GM19455 (cell line): ENCODE measurements at regions not wholly inside any gene's neighbourhood (a gene's known extent, or its start where the extent isn't known, plus 50 kb on each side); places are given as distances from the start of the nearest gene placed in this dataset.
"Not testable (repeated sequence)": the region's sequence is repeated elsewhere in the genome, so short reads cannot be mapped to it uniquely, and the experiment has no call there.

Source experiments
- ATAC-seq: cut with Tn5 transposase; IDR thresholded peaks from one replicate; pipeline ENCODE4 v1.9.1; 2021; ENCODE audit not compliant: unreplicated experiment

DNA sequence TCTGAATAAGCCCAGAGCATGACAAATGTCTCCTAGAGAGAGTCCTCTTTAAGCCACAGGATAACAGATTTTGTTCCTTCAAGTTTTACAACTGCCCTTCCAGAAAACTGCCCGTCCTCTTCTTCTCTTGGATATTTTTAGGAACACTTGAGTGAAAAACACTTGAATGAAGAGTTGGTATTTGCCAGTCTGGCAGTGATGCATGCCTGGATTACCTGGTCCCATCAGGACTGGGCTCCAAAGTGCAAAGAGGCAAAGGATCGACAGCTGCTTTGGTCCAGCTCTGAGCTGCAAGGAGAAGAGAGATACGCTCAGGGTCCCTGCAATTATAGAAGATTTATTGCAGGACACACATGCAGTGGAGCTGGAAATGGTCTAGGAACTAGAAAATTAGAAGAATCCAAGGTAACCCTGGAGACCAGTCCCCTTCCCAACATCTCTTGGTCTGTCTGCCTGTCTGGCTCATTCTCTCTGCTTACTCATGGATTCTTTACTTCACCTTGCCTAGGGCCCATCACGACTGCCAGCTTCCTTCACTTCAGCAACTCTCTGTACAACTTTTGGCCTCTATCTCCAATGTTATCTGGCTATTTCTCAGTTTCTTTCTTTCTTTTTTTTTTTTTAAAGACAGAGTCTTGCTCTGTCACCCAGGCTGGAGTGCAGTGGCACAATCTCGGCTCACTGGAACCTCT is 112.1 kb upstream of the SIX2 start:
- no peak for ATAC-seq

DNA sequence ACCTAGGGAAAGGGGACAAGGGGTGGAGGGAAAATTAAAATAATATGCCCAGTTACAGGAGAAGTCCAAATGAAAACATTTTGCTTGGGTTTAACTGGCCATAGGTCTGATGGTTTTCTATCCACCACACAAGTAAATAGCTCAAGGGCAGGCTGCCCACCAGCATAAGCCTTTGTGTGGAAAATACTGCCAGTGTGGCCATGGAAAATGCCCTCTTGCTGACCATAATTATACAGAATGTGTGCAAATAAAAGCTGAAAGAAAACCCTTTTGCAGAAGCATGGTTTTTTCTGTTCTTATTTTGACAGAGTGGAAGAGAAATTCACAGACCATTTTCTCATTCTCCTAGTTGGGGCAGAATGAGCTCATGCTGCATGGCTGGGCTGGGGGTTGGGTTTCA is 111.3 kb upstream of the SIX2 start:
- ATAC-seq: no peak

DNA sequence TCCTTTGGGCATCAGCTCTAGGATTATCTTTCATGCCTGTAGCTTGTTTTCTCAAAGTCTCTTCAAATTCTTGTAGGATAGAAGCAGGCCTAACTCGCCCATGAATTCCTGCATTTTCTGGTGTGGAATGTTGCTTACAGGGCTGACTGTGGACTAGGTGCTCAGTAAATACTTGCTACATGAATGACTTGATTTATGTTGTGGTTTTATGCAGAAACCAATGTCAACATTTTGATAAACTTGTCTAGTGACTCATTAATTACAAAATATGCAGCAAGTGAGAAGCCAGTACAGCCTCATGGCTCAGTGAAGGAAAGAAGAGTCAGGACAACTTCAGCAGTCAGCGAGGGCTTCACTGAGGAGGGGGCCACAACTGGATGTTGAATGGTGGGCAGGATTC is 110.6 kb upstream of the SIX2 start:
- no peak for ATAC-seq

DNA sequence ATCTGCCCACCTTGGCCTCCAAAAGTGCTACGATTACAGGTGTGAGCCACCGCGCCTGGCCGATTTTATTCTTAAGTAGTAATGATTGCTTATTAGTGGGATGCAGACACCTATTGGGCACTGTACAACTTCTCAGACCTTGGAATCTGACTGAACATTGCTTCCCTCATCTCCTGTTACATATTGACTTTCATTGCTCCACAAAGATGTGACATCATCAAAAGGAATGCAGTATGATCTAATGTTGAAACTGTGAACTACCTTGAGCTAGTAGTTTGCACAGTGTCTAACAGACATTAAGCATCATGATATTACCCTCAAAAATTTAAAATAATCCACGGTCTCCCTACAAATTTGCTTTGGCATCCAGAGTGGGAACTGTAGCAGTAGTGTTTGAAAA is 109.8 kb upstream of the SIX2 start:
- no peak for ATAC-seq

DNA sequence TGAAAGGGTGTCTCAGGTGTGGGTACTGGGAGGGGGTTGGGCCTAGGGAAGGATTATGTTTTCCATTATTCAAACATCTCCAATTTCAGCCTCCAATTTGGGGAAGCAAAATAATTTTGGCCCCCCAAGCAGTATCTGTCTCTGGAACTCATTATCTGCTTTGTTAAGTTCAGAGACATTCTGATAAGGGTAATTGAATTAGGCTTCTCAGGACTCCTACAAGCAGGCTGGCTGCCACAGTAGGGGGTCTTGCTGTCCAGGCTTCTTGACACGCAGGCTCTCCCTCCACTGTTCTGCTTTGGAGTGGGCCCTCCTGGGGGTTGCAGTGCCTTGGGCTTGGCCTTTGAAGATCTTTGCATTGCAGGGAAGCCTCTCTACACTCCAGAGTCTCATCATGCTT is 108.1 kb upstream of the SIX2 start:
- no peak for ATAC-seq

DNA sequence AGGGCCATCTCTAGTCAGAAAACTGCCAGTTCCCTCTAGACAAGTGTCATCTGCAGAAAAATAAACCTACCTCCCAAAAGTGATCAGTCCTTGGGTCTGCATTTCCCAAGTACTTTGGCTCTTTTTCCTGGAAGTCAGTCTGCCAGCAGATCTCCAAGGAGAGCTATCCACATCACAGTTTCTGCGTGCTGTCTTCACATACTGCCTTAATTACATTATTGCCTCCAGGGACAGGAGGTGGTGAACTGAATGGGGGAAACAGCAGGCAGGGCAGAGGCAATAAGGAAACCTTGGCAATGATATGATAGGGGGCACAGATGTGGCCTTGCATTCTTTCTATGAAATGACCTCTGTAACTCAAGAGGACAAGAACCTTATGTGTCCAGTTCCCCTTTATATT is 105.9 kb upstream of the SIX2 start:
- no peak for ATAC-seq

DNA sequence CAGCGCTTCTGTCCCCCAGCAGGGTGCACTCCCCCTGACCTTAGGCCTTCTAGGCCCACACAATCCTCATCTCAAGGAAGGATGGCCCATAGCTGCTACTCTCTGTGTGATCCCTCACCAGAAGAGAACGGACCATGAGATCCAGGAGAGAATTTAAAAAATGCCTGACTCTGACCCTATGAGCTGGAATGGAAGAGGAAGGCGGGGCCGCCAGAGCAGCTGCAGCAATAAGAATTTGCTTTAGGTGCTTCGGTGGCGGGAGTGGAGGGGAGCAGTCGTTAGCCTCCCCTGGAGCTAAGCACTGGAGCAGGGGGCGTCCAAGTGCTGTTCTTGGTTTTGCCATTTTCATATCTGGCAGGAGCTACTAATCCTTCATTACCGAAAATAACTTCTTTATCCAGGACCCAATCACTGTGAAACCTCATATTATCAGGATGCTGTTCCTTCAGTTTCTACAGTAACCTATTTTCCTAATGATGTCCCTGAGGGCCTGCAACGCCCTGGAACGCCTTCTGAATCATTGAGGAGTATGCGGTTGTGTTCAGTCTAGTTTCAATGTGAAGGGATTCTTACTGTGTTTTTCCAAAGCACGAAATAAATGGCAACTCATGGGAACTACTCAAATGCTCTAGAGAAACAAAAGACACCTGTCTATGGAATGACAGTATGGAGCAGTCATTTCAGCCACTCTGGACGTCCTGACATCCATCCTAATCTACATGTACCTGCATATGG is 105.1 kb upstream of the SIX2 start:
- ATAC-seq: no peak

DNA sequence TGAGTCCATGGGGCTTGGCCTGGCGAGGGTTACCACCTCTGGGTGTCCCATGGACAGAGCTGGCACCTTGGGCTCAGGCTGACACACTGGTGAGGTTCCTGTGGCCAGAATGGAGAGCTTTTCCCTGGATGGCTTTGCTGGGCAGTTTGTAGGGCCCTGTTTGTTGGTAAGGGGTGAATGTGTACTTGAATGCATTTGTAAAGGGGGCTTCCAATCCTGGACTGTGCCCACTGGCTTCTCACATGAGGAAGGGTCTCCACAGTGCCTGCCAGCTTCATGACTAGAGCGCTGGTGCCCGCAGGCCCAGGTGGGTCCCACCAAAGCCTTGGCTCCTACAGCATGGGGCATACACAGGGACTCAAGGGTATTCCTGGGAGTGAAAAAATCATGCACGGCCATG is 103.5 kb upstream of the SIX2 start:
- ATAC-seq: no peak

DNA sequence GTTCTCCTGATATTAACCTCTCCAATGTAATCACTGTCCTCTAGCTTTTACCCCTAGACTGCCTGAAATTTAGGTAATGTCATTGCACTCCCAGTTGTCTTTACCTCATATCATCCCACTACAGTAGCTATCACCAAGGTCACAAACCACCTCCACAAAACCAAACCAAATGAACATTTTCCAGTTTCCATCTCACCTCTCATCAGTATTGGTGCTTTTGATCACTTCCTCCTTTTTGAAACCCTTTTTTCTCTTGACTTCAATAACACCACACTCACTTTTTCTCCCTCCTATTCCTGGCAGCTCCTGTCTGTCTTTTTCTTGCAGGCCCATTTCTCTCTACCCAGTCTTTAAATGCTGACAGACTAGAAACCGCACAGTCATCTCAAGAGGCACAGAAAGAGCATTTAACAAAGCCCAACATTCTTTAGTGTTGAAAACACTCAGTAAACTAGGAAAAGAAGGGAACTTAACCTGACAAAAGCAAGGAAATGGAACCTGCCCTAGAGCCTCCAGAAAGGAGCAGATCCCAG is 95.9 kb upstream of the SIX2 start:
- ATAC-seq: no peak

DNA sequence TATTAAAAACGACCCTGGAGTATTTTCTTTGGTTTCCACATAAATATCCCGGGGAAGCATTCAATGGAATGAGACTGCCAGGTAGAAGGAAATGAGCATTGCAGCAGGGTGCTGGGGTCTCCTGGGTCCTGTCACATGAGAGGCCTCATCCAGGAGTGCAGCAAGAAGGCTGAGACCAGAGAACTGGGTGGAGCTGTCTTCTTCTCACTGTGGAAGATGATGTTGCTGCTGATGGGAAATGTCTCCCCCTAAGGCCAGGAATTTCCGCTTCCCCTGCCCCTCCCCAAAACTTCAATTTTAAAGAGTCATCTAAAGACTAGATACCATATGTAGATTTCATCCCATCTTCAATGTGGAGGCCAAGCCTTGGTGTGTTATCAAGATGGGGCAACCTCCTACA is 95.2 kb upstream of the SIX2 start:
- no peak for ATAC-seq

DNA sequence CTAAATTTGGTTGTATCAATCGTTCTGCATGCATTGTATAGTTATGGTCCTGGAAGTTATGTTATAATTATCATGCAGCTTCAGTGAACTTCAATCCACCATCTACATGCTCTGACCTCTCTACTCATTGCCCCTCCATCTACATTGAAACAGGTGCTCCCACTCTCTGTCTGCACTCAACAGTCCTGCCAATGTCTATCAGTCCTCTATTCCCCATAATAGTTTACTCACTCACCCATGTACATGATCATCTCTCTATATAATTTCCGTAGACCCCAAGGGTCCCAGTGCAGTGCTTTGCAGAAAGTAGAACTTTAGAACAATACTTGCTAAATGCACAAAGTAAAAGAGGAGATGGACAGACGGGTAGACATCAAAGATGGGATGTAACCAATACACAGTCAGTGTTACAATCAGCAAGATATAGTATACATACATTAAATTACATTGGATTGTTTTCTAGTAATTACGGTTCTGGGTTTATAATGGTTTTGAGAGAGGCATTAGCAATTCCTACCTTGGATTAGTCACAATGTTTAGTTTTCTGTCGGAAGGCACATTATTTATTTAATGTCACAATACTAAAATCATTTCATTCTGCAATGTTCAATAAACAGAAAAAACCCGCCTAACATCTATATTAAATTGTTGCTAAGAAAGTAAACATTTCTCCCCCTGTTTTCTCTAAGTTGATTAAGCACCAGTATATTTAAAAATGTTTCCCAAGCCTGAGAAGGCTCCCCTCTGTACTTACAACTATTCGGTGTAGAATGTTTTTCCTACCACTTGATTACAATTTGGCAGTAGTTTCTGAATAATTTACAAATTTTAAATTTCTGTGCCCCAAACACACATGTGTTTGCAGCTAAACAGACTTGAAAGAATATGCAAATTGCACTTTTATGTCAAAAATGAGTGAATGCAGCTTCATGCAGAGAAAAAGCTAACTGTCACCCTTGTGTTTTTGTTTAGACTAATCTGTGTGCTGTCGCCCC is 94.4 kb upstream of the SIX2 start:
- no peak for ATAC-seq

DNA sequence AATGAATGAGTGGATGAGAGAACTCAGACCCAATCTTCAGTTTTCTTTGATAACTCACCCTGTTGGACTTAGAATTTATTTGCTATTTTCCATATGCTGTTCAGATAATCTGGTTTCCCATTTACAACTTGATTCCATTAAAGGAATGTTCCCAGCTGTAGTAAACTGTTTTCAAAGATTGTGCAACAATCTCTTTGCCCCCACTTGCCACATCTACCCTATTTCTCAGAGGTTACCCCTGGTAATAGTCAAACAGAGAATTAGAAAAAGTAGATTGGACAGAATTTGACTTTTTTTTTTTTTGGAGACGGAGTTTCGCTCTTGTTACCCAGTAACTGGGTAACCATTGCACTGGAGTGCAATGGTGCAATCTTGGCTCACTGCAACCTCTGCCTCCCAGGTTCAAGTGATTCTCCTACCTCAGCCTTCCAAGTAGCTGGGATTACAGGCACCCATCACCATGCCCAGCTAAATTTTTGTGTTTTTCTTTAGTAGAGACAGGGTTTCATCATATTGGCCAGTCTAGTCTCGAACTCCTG is 93.4 kb upstream of the SIX2 start:
- ATAC-seq: no peak

DNA sequence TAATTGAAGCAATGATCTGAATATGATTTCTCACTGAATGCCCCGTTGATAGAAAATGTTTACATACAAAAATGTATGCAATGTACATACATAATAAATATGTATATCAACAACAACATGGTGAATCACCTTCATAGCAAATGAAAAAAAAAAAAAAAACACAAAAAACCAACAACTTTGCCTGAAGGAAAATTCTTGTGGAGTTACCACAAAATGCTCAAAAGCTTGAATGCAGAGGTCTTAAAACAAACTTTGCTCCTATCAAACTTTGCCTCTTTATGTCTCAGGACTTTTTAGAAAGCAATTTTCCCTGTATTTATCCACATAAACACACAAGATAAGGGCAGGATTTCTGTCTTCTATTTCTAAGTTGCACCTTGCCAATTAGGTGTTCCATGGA is 92.9 kb upstream of the SIX2 start:
- ATAC-seq: no peak

DNA sequence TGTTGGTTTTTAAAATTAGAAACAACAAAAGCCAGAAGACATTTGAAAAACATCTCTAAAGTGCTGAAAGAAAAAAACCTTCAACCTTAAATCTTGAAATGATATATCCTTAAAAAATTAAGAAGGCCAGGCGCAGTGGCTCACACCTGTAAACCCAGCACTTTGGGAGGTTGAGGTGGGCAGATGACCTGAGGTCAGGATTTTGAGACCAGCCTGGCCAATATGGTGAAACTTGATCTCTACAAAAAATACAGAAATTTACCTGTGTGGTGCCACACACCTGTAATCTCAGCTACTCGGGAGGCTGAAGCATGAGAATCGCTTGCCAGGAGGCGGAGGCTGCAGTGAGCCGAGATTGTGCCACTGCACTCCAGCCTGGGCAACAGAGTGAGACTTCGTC is 87.7 kb upstream of the SIX2 start:
- ATAC-seq: no peak

DNA sequence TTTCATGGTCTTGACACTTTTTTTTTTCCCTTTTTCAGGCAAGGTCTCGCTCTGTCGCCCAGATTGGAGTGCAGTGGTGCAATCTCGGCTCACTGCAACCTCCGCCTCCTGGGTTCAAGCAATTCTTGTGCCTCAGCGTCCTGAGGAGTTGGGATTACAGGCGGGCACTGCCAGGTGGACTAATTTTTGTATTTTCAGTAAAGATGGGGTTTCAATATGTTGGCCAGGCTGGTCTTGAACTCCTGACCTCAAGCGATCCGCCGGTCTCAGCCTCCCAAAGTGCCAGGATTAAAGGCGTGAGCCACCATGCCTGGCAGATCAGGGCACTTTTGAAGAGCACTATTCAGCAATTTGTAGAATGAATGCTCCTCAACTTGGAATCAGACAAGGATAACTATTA is 86.8 kb upstream of the SIX2 start:
- ATAC-seq: not testable (repeated sequence)

DNA sequence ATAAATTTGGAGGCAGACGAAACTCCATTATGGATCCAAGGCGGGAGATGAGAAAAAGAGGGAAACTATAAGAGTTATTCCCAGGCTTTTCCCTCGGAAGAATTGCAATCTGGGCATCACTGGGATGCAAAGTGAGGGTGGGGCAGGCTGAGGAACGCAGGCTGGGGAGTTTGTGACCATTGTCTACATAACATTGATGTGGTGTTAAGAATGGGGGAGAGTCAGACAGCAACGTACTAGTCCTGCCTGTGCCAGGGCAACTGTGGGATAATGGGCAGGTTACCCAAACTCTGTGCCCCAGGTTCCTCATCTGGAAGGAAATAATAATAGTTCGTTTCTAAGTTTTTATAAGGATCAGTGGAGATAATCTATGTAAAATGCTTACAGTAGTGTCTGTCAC is 84.4 kb upstream of the SIX2 start:
- no peak for ATAC-seq

DNA sequence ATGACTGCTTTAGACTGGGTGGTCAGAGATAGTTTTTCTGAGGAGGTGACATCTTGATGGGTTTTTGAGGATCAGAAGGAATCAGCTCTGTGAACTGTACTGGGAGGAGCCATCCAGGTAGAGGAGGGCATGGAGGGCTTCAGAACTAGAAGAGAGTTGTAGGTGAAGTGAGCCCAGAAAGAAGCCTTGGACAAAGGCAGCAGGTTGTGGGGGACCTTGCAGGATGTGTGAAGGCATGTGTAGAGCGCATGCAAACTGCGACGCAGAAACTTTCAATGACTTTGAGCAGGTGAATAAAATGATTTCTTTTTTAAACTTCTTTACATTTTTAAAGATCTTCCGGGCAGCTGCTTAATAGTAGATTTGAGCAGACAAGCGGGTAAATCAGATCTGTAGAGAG is 83.9 kb upstream of the SIX2 start:
- no peak for ATAC-seq

DNA sequence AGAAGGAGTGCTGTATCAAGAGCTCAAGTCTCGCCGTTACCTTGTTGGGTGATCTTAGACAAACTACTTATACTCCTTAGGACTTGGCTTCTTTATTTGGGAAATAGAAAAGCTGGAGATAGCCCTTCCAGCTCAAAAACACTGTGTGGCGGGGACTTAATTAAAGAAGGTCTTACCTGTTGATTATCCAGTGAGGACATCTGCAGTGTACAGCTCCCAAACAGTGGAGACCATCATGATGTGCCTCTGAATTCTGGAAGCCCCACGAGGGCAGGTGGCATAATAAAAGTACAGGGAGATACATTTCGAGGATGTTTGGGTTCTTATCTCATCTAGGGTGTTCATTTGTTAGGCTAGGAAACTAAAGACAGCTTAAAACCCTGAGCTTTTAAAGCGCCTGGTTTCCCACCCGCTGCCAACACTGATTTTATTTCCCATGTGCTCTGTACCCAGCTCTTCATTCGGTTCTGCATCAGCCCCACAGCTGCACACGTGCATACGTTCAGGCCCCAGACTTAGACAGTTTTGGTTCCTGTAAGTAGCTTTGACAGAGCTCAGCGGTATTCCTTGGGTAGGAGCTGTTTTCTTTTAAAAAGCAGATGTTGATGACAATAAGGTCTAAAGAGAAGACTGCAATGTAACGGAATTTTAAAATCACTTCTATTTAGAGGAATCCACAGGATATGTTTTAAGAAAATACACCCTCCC is 80.5 kb upstream of the SIX2 start:
- no peak for ATAC-seq

DNA sequence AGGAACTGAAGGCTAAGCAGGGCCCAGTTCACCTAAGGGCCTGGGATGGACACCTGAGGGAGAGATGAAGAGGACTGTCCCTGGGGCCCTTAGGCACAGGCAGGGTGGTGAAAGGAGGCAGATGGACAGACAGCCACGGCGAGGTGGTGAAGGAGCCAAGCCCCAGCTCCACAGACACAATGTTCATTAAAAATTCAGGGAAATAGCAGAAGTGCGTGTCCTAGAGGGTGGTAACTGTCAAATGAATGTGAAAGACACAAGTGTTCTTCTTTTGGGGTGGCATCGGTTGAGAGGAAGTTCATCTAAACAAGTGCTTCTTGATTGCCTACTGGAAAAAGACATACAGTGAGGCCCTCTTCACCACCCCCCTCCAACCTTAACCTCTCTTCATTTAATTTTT is 76.2 kb upstream of the SIX2 start:
- ATAC-seq: no peak

DNA sequence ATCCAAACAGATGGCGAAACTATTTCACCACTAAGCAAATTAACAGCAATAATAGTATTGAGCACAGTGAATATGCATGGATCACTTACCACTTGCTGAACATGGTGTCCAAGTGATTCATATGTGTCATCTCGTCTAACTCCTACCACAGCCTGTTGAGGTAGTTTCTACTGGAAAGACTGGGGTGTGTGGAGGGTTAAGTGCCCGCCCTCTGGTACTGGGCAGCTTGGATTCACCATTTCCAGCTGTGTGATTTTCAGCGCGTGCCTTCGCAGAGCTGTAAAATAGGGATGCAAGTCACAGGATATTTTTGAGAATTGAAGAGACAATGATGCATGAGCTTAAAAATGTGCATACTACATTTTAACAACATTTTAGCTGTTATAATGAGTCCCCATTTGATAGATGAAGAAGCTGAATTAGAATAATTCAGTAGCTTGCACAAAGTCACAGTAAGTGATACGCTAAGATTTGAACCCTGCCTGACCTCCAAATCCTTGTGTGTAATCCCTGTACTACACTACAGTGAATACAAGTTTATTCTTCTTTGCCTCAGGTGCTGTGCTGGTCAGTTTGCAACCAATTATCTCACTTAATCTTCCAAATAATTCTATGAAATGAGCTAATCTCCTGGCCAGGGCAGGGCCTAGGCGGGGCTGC is 75.2 kb upstream of the SIX2 start:
- ATAC-seq: no peak
